ENCODE measurements at regions not wholly inside any gene's neighbourhood (a gene's known extent, or its start where the extent isn't known, plus 50 kb on each side); places are given as distances from the start of the nearest gene placed in this dataset.
"Not testable (repeated sequence)": the region's sequence is repeated elsewhere in the genome, so short reads cannot be mapped to it uniquely, and the experiment has no call there.

- Histone ChIP-seq H3K9me3 (ENCODE audit: control insufficient read depth, insufficient read depth, low read length) (no peaks in the 10 kb centered on the region), H3K36me3 (ENCODE audit: insufficient read depth, low read length) (no peaks in the 10 kb centered on the region), H3K9ac (ENCODE audit: low read depth, low read length) (no peak overlapping the region), H3K4me1 (ENCODE audit: insufficient read depth, low read length) (peaks cover 5% of the 10 kb centered on the region; the same call in 1 of the 2 replicates)
Measured at GRCh38 chr2:220373878-220374277, 746.4 kb downstream of the SLC4A3 start.

- no peaks in the 10 kb centered on the region; the same call in 1 of the 2 replicates for H3K9me3 ChIP-seq (ENCODE audit: control insufficient read depth, insufficient read depth, low read length)
- H3K9ac ChIP-seq (ENCODE audit: low read depth, low read length): no peak overlapping the region
- H3K4me1 ChIP-seq (ENCODE audit: insufficient read depth, low read length): peaks cover 5% of the 10 kb centered on the region; the same call in 1 of the 2 replicates
- no peaks in the 10 kb centered on the region for H3K36me3 ChIP-seq (ENCODE audit: insufficient read depth, low read length)
Measured at GRCh38 chr2:220374282-220374681, 746.9 kb downstream of the SLC4A3 start.

GRCh38 chr2:220377482-220378155 lies 750.2 kb downstream of the SLC4A3 start:
- H3K9me3 ChIP-seq (ENCODE audit: control insufficient read depth, insufficient read depth, low read length): no peaks in the 10 kb centered on the region; the same call in none of the 2 replicates
- peaks cover 5% of the 10 kb centered on the region; the same call in 1 of the 2 replicates for H3K4me1 ChIP-seq (ENCODE audit: insufficient read depth, low read length)
- H3K36me3 ChIP-seq (ENCODE audit: insufficient read depth, low read length): no peaks in the 10 kb centered on the region
- no peak overlapping the region for H3K9ac ChIP-seq (ENCODE audit: low read depth, low read length)

GRCh38 chr2:220387758-220388157 lies 760.3 kb downstream of the SLC4A3 start:
- not testable (repeated sequence) for H3K9me3 ChIP-seq (ENCODE audit: control insufficient read depth, insufficient read depth, low read length); H3K9ac ChIP-seq (ENCODE audit: low read depth, low read length); H3K36me3 ChIP-seq (ENCODE audit: insufficient read depth, low read length); H3K4me1 ChIP-seq (ENCODE audit: insufficient read depth, low read length)

- no peaks in the 10 kb centered on the region for H3K36me3 ChIP-seq (ENCODE audit: insufficient read depth, low read length)
- H3K9ac ChIP-seq (ENCODE audit: low read depth, low read length): no peak overlapping the region
- no peaks in the 10 kb centered on the region for H3K9me3 ChIP-seq (ENCODE audit: control insufficient read depth, insufficient read depth, low read length)
- H3K4me1 ChIP-seq (ENCODE audit: insufficient read depth, low read length): no peaks in the 10 kb centered on the region
Measured at GRCh38 chr2:220393711-220394110, 766.3 kb downstream of the SLC4A3 start.

GRCh38 chr2:220394433-220394832 lies 767.0 kb downstream of the SLC4A3 start:
- Histone ChIP-seq H3K9ac (ENCODE audit: low read depth, low read length) (no peak overlapping the region), H3K4me1 (ENCODE audit: insufficient read depth, low read length) (no peaks in the 10 kb centered on the region), H3K36me3 (ENCODE audit: insufficient read depth, low read length) (no peaks in the 10 kb centered on the region), H3K9me3 (ENCODE audit: control insufficient read depth, insufficient read depth, low read length) (no peaks in the 10 kb centered on the region)

- no peak overlapping the region for H3K9ac ChIP-seq (ENCODE audit: low read depth, low read length)
- H3K4me1 ChIP-seq (ENCODE audit: insufficient read depth, low read length): no peaks in the 10 kb centered on the region
- H3K36me3 ChIP-seq (ENCODE audit: insufficient read depth, low read length): no peaks in the 10 kb centered on the region
- no peaks in the 10 kb centered on the region for H3K9me3 ChIP-seq (ENCODE audit: control insufficient read depth, insufficient read depth, low read length)
Measured at GRCh38 chr2:220396287-220396686, 768.9 kb downstream of the SLC4A3 start.

- no peaks in the 10 kb centered on the region for H3K36me3 ChIP-seq (ENCODE audit: insufficient read depth, low read length)
- H3K9ac ChIP-seq (ENCODE audit: low read depth, low read length): no peak overlapping the region
- no peaks in the 10 kb centered on the region; the same call in 1 of the 2 replicates for H3K9me3 ChIP-seq (ENCODE audit: control insufficient read depth, insufficient read depth, low read length)
- H3K4me1 ChIP-seq (ENCODE audit: insufficient read depth, low read length): no peaks in the 10 kb centered on the region
Measured at GRCh38 chr2:220410296-220410695, 782.9 kb downstream of the SLC4A3 start.

- Histone ChIP-seq H3K4me1 (ENCODE audit: insufficient read depth, low read length) (peaks cover 4% of the 10 kb centered on the region; the same call in 1 of the 2 replicates), H3K9ac (ENCODE audit: low read depth, low read length) (no peak overlapping the region), H3K9me3 (ENCODE audit: control insufficient read depth, insufficient read depth, low read length) (no peaks in the 10 kb centered on the region)
Measured at GRCh38 chr2:220417503-220417902, 790.1 kb downstream of the SLC4A3 start.

GRCh38 chr2:220419647-220420046 lies 792.2 kb downstream of the SLC4A3 start:
- H3K9me3 ChIP-seq (ENCODE audit: control insufficient read depth, insufficient read depth, low read length): 0 out of 2 replicates have a peak, but pooled peaks cover 7% of the 10 kb centered on the region

More at GRCh38 chr2:220417503-220417902, 790.1 kb downstream of the SLC4A3 start:
- H3K36me3 ChIP-seq (ENCODE audit: insufficient read depth, low read length): no peaks in the 10 kb centered on the region

GRCh38 chr2:220420820-220421219 lies 793.4 kb downstream of the SLC4A3 start:
- peaks cover 4% of the 10 kb centered on the region; the same call in 1 of the 2 replicates for H3K4me1 ChIP-seq (ENCODE audit: insufficient read depth, low read length)
- no peaks in the 10 kb centered on the region for H3K36me3 ChIP-seq (ENCODE audit: insufficient read depth, low read length)
- H3K9ac ChIP-seq (ENCODE audit: low read depth, low read length): no peak overlapping the region
- H3K9me3 ChIP-seq (ENCODE audit: control insufficient read depth, insufficient read depth, low read length): 0 out of 2 replicates have a peak, but pooled peaks cover 7% of the 10 kb centered on the region

More at GRCh38 chr2:220419647-220420046, 792.2 kb downstream of the SLC4A3 start:
- peaks cover 4% of the 10 kb centered on the region; the same call in 1 of the 2 replicates for H3K4me1 ChIP-seq (ENCODE audit: insufficient read depth, low read length)
- no peak overlapping the region for H3K9ac ChIP-seq (ENCODE audit: low read depth, low read length)
- no peaks in the 10 kb centered on the region for H3K36me3 ChIP-seq (ENCODE audit: insufficient read depth, low read length)

GRCh38 chr2:220422676-220423075 lies 795.2 kb downstream of the SLC4A3 start:
- Histone ChIP-seq H3K9ac (ENCODE audit: low read depth, low read length) (no peak overlapping the region), H3K9me3 (ENCODE audit: control insufficient read depth, insufficient read depth, low read length) (0 out of 2 replicates have a peak, but pooled peaks cover 7% of the 10 kb centered on the region), H3K4me1 (ENCODE audit: insufficient read depth, low read length) (peaks cover 4% of the 10 kb centered on the region; the same call in 1 of the 2 replicates), H3K36me3 (ENCODE audit: insufficient read depth, low read length) (no peaks in the 10 kb centered on the region)

- H3K9me3 ChIP-seq (ENCODE audit: control insufficient read depth, insufficient read depth, low read length): 0 out of 2 replicates have a peak, but pooled peaks cover 7% of the 10 kb centered on the region
- no peaks in the 10 kb centered on the region for H3K36me3 ChIP-seq (ENCODE audit: insufficient read depth, low read length)
- H3K4me1 ChIP-seq (ENCODE audit: insufficient read depth, low read length): no peaks in the 10 kb centered on the region
- no peak overlapping the region for H3K9ac ChIP-seq (ENCODE audit: low read depth, low read length)
Measured at GRCh38 chr2:220424561-220424960, 797.1 kb downstream of the SLC4A3 start.

- Histone ChIP-seq H3K9ac (ENCODE audit: low read depth, low read length) (no peak overlapping the region), H3K36me3 (ENCODE audit: insufficient read depth, low read length) (no peaks in the 10 kb centered on the region), H3K9me3 (ENCODE audit: control insufficient read depth, insufficient read depth, low read length) (no peaks in the 10 kb centered on the region), H3K4me1 (ENCODE audit: insufficient read depth, low read length) (no peaks in the 10 kb centered on the region)
Measured at GRCh38 chr2:220432645-220433044, 805.2 kb downstream of the SLC4A3 start.

- Histone ChIP-seq H3K9me3 (ENCODE audit: control insufficient read depth, insufficient read depth, low read length) (no peaks in the 10 kb centered on the region), H3K9ac (ENCODE audit: low read depth, low read length) (no peak overlapping the region), H3K4me1 (ENCODE audit: insufficient read depth, low read length) (no peaks in the 10 kb centered on the region), H3K36me3 (ENCODE audit: insufficient read depth, low read length) (no peaks in the 10 kb centered on the region)
Measured at GRCh38 chr2:220433131-220433530, 805.7 kb downstream of the SLC4A3 start.

All from ES-I3 (cell line).